ENCODE measurements at regions not wholly inside any gene's neighbourhood (a gene's known extent, or its start where the extent isn't known, plus 50 kb on each side); places are given as distances from the start of the nearest gene placed in this dataset.
"Not testable (repeated sequence)": the region's sequence is repeated elsewhere in the genome, so short reads cannot be mapped to it uniquely, and the experiment has no call there.

GRCh38 chr12:60535363-60535762 lies 939.5 kb downstream of the SLC16A7 start:
- Histone ChIP-seq H3K36me3 (ENCODE audit: control insufficient read depth in 2 of 2, insufficient read depth in 2 of 2, low read length in 2 of 2) (no peaks in the 10 kb centered on the region), H3K4me3 (ENCODE audit: low read length in 2 of 2) (no peak overlapping the region)

DNA sequence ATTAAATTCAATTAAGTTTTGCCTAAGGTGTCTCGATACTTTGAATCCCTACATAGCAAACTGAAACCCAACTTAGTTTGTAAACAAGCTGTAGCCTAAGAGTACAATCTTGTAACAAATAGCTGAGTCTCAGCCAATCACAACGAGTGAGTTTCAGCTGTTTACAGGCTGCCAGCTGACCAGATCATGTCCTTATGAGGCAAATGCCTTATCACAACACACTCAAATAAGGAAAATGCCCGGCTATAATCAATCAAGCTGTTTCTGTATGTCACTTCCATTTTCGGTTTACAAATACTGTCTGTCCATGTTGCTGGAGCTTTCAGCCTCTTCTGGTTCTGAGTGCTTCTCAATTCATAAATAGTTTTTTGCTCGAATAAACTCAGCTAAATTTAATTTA lies 943.8 kb downstream of the SLC16A7 start:
- no peak overlapping the region for H3K4me3 ChIP-seq (ENCODE audit: low read length in 2 of 2)
- H3K27ac ChIP-seq (ENCODE audit: low read depth in 2 of 2, low read length in 2 of 2) = no peak overlapping the region
- no peak overlapping the region for H3K9ac ChIP-seq (ENCODE audit: low read depth in 1 of 2, low read length in 2 of 2)
- H3K9me3 ChIP-seq (ENCODE audit: control insufficient read depth in 2 of 2, low read length in 2 of 2) = no peaks in the 10 kb centered on the region
- H3K27me3 ChIP-seq (ENCODE audit: control insufficient read depth in 2 of 2, insufficient read depth in 2 of 2, low read length in 2 of 2) = no peaks in the 10 kb centered on the region
- H3K4me1 ChIP-seq (ENCODE audit: control insufficient read depth in 2 of 2, insufficient read depth in 2 of 2, low read length in 2 of 2) = no peaks in the 10 kb centered on the region
- H3K36me3 ChIP-seq (ENCODE audit: control insufficient read depth in 2 of 2, insufficient read depth in 2 of 2, low read length in 2 of 2) = no peaks in the 10 kb centered on the region

More at GRCh38 chr12:60535363-60535762, 939.5 kb downstream of the SLC16A7 start:
- H3K4me1 ChIP-seq (ENCODE audit: control insufficient read depth in 2 of 2, insufficient read depth in 2 of 2, low read length in 2 of 2) = no peaks in the 10 kb centered on the region
- H3K27ac ChIP-seq (ENCODE audit: low read depth in 2 of 2, low read length in 2 of 2) = no peak overlapping the region
- no peaks in the 10 kb centered on the region for H3K27me3 ChIP-seq (ENCODE audit: control insufficient read depth in 2 of 2, insufficient read depth in 2 of 2, low read length in 2 of 2)
- H3K9me3 ChIP-seq (ENCODE audit: control insufficient read depth in 2 of 2, low read length in 2 of 2) = no peaks in the 10 kb centered on the region
- H3K9ac ChIP-seq (ENCODE audit: low read depth in 1 of 2, low read length in 2 of 2) = no peak overlapping the region

DNA sequence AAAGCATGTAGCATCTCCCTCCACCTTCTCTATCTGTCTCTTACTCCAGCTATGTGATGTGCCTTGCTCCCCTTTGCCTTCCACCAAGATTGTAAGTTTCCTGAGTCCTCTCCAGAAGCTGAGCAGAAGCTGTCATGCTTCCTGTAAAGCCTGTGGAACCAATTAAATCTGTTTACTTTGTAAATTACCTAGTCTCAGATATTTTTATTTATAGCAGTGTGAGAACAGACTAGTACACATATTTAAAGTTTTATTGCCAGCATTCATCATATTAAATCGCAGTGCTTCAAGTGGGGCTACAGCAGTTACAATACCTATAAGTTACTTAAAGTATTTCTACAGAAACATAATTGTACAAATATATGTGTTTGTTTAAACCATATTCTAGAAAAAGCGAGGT lies 973.1 kb downstream of the SLC16A7 start:
- Histone ChIP-seq H3K27ac (ENCODE audit: low read depth in 2 of 2, low read length in 2 of 2) (no peak overlapping the region), H3K4me3 (ENCODE audit: low read length in 2 of 2) (no peak overlapping the region), H3K4me1 (ENCODE audit: control insufficient read depth in 2 of 2, insufficient read depth in 2 of 2, low read length in 2 of 2) (no peaks in the 10 kb centered on the region), H3K9ac (ENCODE audit: low read depth in 1 of 2, low read length in 2 of 2) (no peak overlapping the region), H3K27me3 (ENCODE audit: control insufficient read depth in 2 of 2, insufficient read depth in 2 of 2, low read length in 2 of 2) (no peaks in the 10 kb centered on the region), H3K9me3 (ENCODE audit: control insufficient read depth in 2 of 2, low read length in 2 of 2) (no peaks in the 10 kb centered on the region), H3K36me3 (ENCODE audit: control insufficient read depth in 2 of 2, insufficient read depth in 2 of 2, low read length in 2 of 2) (no peaks in the 10 kb centered on the region)

DNA sequence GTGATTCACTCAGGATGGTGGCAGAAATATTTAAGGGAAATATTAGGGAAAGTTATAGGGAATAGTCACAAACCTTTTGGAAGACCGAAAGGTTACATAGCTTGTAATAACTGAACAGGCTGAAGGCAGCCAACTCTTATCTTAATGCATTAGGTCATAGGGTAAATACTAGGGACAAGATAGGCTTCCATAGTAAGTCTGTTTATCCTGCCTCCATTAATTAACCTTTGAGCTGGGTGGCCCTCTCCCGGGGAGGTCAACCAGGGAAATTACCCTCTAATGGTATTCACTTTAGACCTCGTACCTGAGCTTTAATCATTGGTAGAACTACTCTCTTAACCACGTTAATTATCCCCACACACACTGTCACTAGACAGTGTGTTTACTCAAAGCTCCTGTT lies 981.8 kb downstream of the SLC16A7 start:
- Histone ChIP-seq H3K27ac (ENCODE audit: low read depth in 2 of 2, low read length in 2 of 2) (no peak overlapping the region), H3K4me3 (ENCODE audit: low read length in 2 of 2) (no peak overlapping the region), H3K4me1 (ENCODE audit: control insufficient read depth in 2 of 2, insufficient read depth in 2 of 2, low read length in 2 of 2) (no peaks in the 10 kb centered on the region), H3K9ac (ENCODE audit: low read depth in 1 of 2, low read length in 2 of 2) (no peak overlapping the region), H3K27me3 (ENCODE audit: control insufficient read depth in 2 of 2, insufficient read depth in 2 of 2, low read length in 2 of 2) (no peaks in the 10 kb centered on the region), H3K9me3 (ENCODE audit: control insufficient read depth in 2 of 2, low read length in 2 of 2) (no peaks in the 10 kb centered on the region), H3K36me3 (ENCODE audit: control insufficient read depth in 2 of 2, insufficient read depth in 2 of 2, low read length in 2 of 2) (no peaks in the 10 kb centered on the region)

GRCh38 chr12:60587664-60588063 lies 991.8 kb downstream of the SLC16A7 start:
- H3K27ac ChIP-seq (ENCODE audit: low read depth in 2 of 2, low read length in 2 of 2); H3K4me1 ChIP-seq (ENCODE audit: control insufficient read depth in 2 of 2, insufficient read depth in 2 of 2, low read length in 2 of 2); H3K36me3 ChIP-seq (ENCODE audit: control insufficient read depth in 2 of 2, insufficient read depth in 2 of 2, low read length in 2 of 2); H3K4me3 ChIP-seq (ENCODE audit: low read length in 2 of 2); H3K9me3 ChIP-seq (ENCODE audit: control insufficient read depth in 2 of 2, low read length in 2 of 2); H3K9ac ChIP-seq (ENCODE audit: low read depth in 1 of 2, low read length in 2 of 2); H3K27me3 ChIP-seq (ENCODE audit: control insufficient read depth in 2 of 2, insufficient read depth in 2 of 2, low read length in 2 of 2): not testable (repeated sequence)

GRCh38 chr12:60594035-60594711 lies 998.3 kb downstream of the SLC16A7 start:
- H3K9me3 ChIP-seq (ENCODE audit: control insufficient read depth in 2 of 2, low read length in 2 of 2) = peaks cover 0 to 5% of the 10 kb centered on the region in 2 donors
- no peak overlapping the region for H3K4me3 ChIP-seq (ENCODE audit: low read length in 2 of 2)
- H3K9ac ChIP-seq (ENCODE audit: low read depth in 1 of 2, low read length in 2 of 2) = no peak overlapping the region
- H3K27ac ChIP-seq (ENCODE audit: low read depth in 2 of 2, low read length in 2 of 2) = no peak overlapping the region
- no peaks in the 10 kb centered on the region for H3K36me3 ChIP-seq (ENCODE audit: control insufficient read depth in 2 of 2, insufficient read depth in 2 of 2, low read length in 2 of 2)
- no peaks in the 10 kb centered on the region for H3K27me3 ChIP-seq (ENCODE audit: control insufficient read depth in 2 of 2, insufficient read depth in 2 of 2, low read length in 2 of 2)
- no peaks in the 10 kb centered on the region for H3K4me1 ChIP-seq (ENCODE audit: control insufficient read depth in 2 of 2, insufficient read depth in 2 of 2, low read length in 2 of 2)

GRCh38 chr12:60602601-60603000 lies 1006.8 kb downstream of the SLC16A7 start:
- Histone ChIP-seq H3K9me3 (ENCODE audit: control insufficient read depth in 2 of 2, low read length in 2 of 2) (no peaks in the 10 kb centered on the region), H3K36me3 (ENCODE audit: control insufficient read depth in 2 of 2, insufficient read depth in 2 of 2, low read length in 2 of 2) (no peaks in the 10 kb centered on the region), H3K9ac (ENCODE audit: low read depth in 1 of 2, low read length in 2 of 2) (no peak overlapping the region), H3K4me1 (ENCODE audit: control insufficient read depth in 2 of 2, insufficient read depth in 2 of 2, low read length in 2 of 2) (no peaks in the 10 kb centered on the region), H3K4me3 (ENCODE audit: low read length in 2 of 2) (no peak overlapping the region), H3K27me3 (ENCODE audit: control insufficient read depth in 2 of 2, insufficient read depth in 2 of 2, low read length in 2 of 2) (no peaks in the 10 kb centered on the region), H3K27ac (ENCODE audit: low read depth in 2 of 2, low read length in 2 of 2) (no peak overlapping the region)

DNA sequence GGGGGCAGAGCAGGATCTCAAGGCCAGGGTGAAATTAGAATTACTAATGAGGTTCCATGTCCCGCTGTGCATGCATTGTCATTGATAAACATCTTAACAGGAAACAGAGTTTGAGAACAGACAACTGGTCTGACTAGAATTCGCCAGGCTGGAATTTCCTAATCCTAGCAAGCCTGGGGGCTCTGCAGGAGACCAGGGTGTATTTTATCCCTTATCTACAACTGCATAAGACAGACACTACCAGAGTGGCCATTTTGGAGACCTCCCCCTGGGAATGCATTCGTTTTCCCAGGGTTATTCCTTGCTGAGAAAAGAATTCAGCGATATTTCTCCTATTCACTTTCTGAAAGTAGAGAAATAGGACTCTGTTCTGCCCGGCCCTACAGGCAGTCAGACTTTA lies 1007.6 kb downstream of the SLC16A7 start:
- H3K27ac ChIP-seq (ENCODE audit: low read depth in 2 of 2, low read length in 2 of 2); H3K4me1 ChIP-seq (ENCODE audit: control insufficient read depth in 2 of 2, insufficient read depth in 2 of 2, low read length in 2 of 2); H3K9ac ChIP-seq (ENCODE audit: low read depth in 1 of 2, low read length in 2 of 2); H3K36me3 ChIP-seq (ENCODE audit: control insufficient read depth in 2 of 2, insufficient read depth in 2 of 2, low read length in 2 of 2); H3K4me3 ChIP-seq (ENCODE audit: low read length in 2 of 2); H3K9me3 ChIP-seq (ENCODE audit: control insufficient read depth in 2 of 2, low read length in 2 of 2); H3K27me3 ChIP-seq (ENCODE audit: control insufficient read depth in 2 of 2, insufficient read depth in 2 of 2, low read length in 2 of 2): not testable (repeated sequence)

DNA sequence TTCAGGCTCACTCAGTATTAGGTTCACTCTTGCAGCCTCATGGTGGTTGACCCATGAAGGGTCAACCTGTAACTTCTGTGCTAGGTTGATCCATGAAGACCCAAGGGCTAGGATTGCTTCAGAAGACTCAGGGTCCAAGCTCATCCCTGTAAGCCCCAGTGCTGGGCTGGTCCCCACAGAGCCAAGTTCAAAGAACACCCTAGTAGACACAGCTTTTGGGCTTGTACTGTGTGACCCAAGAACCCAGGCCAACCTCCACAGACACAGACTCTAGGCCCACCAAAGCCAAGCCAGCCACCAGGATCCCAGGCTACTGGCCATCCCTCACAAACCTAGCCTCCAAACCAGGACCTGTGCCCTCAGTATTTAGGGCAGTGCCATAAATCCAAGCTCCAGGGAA lies 1020.6 kb downstream of the SLC16A7 start:
- peaks cover 5 to 7% of the 10 kb centered on the region in 2 donors for H3K9me3 ChIP-seq (ENCODE audit: control insufficient read depth in 2 of 2, low read length in 2 of 2)
- no peaks in the 10 kb centered on the region for H3K36me3 ChIP-seq (ENCODE audit: control insufficient read depth in 2 of 2, insufficient read depth in 2 of 2, low read length in 2 of 2)
- H3K4me1 ChIP-seq (ENCODE audit: control insufficient read depth in 2 of 2, insufficient read depth in 2 of 2, low read length in 2 of 2) = no peaks in the 10 kb centered on the region
- no peaks in the 10 kb centered on the region for H3K27me3 ChIP-seq (ENCODE audit: control insufficient read depth in 2 of 2, insufficient read depth in 2 of 2, low read length in 2 of 2)
- no peak overlapping the region for H3K4me3 ChIP-seq (ENCODE audit: low read length in 2 of 2)
- no peak overlapping the region for H3K9ac ChIP-seq (ENCODE audit: low read depth in 1 of 2, low read length in 2 of 2)
- H3K27ac ChIP-seq (ENCODE audit: low read depth in 2 of 2, low read length in 2 of 2) = no peak overlapping the region

- Histone ChIP-seq H3K4me3 (ENCODE audit: low read length in 2 of 2) (no peak overlapping the region), H3K9ac (ENCODE audit: low read depth in 1 of 2, low read length in 2 of 2) (no peak overlapping the region), H3K4me1 (ENCODE audit: control insufficient read depth in 2 of 2, insufficient read depth in 2 of 2, low read length in 2 of 2) (no peaks in the 10 kb centered on the region), H3K36me3 (ENCODE audit: control insufficient read depth in 2 of 2, insufficient read depth in 2 of 2, low read length in 2 of 2) (no peaks in the 10 kb centered on the region), H3K27me3 (ENCODE audit: control insufficient read depth in 2 of 2, insufficient read depth in 2 of 2, low read length in 2 of 2) (no peaks in the 10 kb centered on the region), H3K9me3 (ENCODE audit: control insufficient read depth in 2 of 2, low read length in 2 of 2) (no peaks in the 10 kb centered on the region), H3K27ac (ENCODE audit: low read depth in 2 of 2, low read length in 2 of 2) (no peak overlapping the region)
Measured at GRCh38 chr12:60630796-60631195, 1035.0 kb downstream of the SLC16A7 start.

DNA sequence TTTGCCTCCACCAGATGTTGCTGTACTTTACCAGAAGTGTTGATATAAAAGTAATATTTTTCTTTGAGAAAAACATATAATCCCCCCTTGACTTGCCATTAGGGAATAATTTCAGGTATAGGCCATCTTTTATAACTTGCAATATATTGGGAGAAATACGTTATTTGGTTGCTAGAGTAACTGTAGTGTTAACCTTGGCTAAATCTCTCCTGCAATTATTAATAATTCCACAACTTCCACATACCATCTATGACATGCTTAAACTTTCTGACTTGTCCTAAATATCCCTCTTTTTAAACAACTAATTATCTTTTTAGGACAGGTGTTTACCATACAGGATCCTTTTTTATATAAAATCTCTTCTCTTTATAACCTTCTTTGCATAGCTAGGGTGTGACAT lies 1048.2 kb downstream of the SLC16A7 start:
- Histone ChIP-seq H3K36me3 (ENCODE audit: control insufficient read depth in 2 of 2, insufficient read depth in 2 of 2, low read length in 2 of 2) (no peaks in the 10 kb centered on the region), H3K9me3 (ENCODE audit: control insufficient read depth in 2 of 2, low read length in 2 of 2) (peaks cover 0 to 5% of the 10 kb centered on the region in 2 donors), H3K4me3 (ENCODE audit: low read length in 2 of 2) (no peak overlapping the region), H3K4me1 (ENCODE audit: control insufficient read depth in 2 of 2, insufficient read depth in 2 of 2, low read length in 2 of 2) (no peaks in the 10 kb centered on the region), H3K9ac (ENCODE audit: low read depth in 1 of 2, low read length in 2 of 2) (no peak overlapping the region), H3K27ac (ENCODE audit: low read depth in 2 of 2, low read length in 2 of 2) (no peak overlapping the region), H3K27me3 (ENCODE audit: control insufficient read depth in 2 of 2, insufficient read depth in 2 of 2, low read length in 2 of 2) (no peaks in the 10 kb centered on the region)
